PC-3 (cell line): ENCODE measurements at regions not wholly inside any gene's neighbourhood (a gene's known extent, or its start where the extent isn't known, plus 50 kb on each side); places are given as distances from the start of the nearest gene placed in this dataset.

ENCODE experiments used
- ATAC-seq: fragments of 200-7000 bp; cut with Tn5 transposase; 2 replicates; pipeline ENCODE4 v1.9.1; 2020; ENCODE audit warnings: mild to moderate bottlenecking, moderate library complexity
- BruUV-seq: library from RNA; stranded (reverse); fragments of 400-500 nt; replicated peaks from 2 replicates; lab custom pipeline; 2021; lab: Mats Ljungman, UMichigan
- CTCF ChIA-PET: fragments of 300-600 bp; sonication (Branson Sonifier 250); formaldehyde crosslinking; loops from one replicate; lab custom pipeline; 2022; ENCODE audit warnings: antibody characterized with exemption; lab: Charles Lee
- POLR2A ChIA-PET: fragments of 300-600 bp; sonication (Branson Sonifier 250); formaldehyde crosslinking; loops from one replicate; lab custom pipeline; 2022; ENCODE audit warnings: antibody characterized with exemption; ENCODE audit not compliant: unreplicated experiment; lab: Charles Lee
- DNase-seq: peaks from one replicate; pipeline ENCODE4 v3.0.0-alpha.2; 2015
- H2AFZ ChIP-seq: fragments of 300-600 bp; sonication (generic); 2 replicates; pipeline ENCODE4 v1.6.0; 2016; ENCODE audit warnings: antibody characterized with exemption, low read length
- H3F3A ChIP-seq: fragments of 300-600 bp; sonication (generic); one replicate; pipeline ENCODE4 v1.6.0; 2017; ENCODE audit warnings: antibody characterized with exemption, low read length, control low read depth, mild to moderate bottlenecking; ENCODE audit not compliant: unreplicated experiment
- H3K27ac ChIP-seq: fragments of 300-600 bp; sonication (generic); 2 replicates; pipeline ENCODE4 v1.5.1; 2016; ENCODE audit warnings: mild to moderate bottlenecking, low read length
- H3K27me3 ChIP-seq: fragments of 300-600 bp; sonication (generic); 2 replicates; pipeline ENCODE4 v1.6.1; 2016; ENCODE audit warnings: low read length, mixed read lengths
- H3K36me3 ChIP-seq: fragments of 300-600 bp; sonication (generic); 2 replicates; pipeline ENCODE4 v1.6.1; 2016; ENCODE audit warnings: low read depth, mixed run types, low read length, mixed read lengths
- H3K4me1 ChIP-seq: fragments of 300-600 bp; sonication (generic); 2 replicates; pipeline ENCODE4 v1.5.1; 2016; ENCODE audit warnings: low read length; ENCODE audit not compliant: insufficient read depth
- H3K4me2 ChIP-seq: fragments of 300-600 bp; sonication (generic); 2 replicates; pipeline ENCODE4 v1.6.0; 2016; ENCODE audit warnings: low read length
- H3K4me3 ChIP-seq: fragments of 300-600 bp; sonication (generic); 2 replicates; pipeline ENCODE4 v1.5.1; 2016; ENCODE audit warnings: mild to moderate bottlenecking, low read length, mixed read lengths
- H3K79me2 ChIP-seq: fragments of 300-600 bp; sonication (generic); 2 replicates; pipeline ENCODE4 v1.6.1; 2017; ENCODE audit warnings: low read length, mixed read lengths
- H3K9ac ChIP-seq: fragments of 300-600 bp; sonication (generic); 2 replicates; pipeline ENCODE4 v1.6.0; 2016; ENCODE audit warnings: mild to moderate bottlenecking, low read length
- H3K9me2 ChIP-seq: fragments of 300-600 bp; sonication (generic); replicated peaks from 2 replicates; pipeline ENCODE4 v1.6.1; 2016; ENCODE audit warnings: mixed run types, low read length, mixed read lengths
- H3K9me3 ChIP-seq: fragments of 300-600 bp; sonication (generic); 2 replicates; pipeline ENCODE4 v1.6.1; 2016; ENCODE audit warnings: low read length, mixed read lengths
- H4K20me1 ChIP-seq: fragments of 300-600 bp; sonication (generic); 2 replicates; pipeline ENCODE4 v1.6.1; 2016; ENCODE audit warnings: low read length, mixed read lengths
- EZH2 ChIP-seq: fragments of 300-600 bp; sonication (generic); IDR thresholded peaks from one replicate; pipeline ENCODE4 v1.6.1; 2017; ENCODE audit warnings: antibody characterized with exemption, mild to moderate bottlenecking, low read length; ENCODE audit not compliant: unreplicated experiment
- EZH2phosphoT487 ChIP-seq: fragments of 300-600 bp; sonication (generic); IDR thresholded peaks from 2 replicates; pipeline ENCODE4 v1.6.1; 2018; ENCODE audit warnings: mild to moderate bottlenecking, antibody characterized with exemption, low read length, borderline replicate concordance
- intact Hi-C: fragments of 100-400 bp; cut with micrococcal nuclease; formaldehyde crosslinking; loops from 2 replicates; pipeline ENCODE4 v1.9.0; 2023
- TF ChIP-seq, protein P1 (sequence below): fragments of 300-600 bp; sonication (generic); conservative IDR thresholded peaks from 2 replicates; pipeline ENCODE4 v1.5.1; 2017; ENCODE audit warnings: antibody characterized with exemption, low read depth, mild to moderate bottlenecking, low read length

DNA sequence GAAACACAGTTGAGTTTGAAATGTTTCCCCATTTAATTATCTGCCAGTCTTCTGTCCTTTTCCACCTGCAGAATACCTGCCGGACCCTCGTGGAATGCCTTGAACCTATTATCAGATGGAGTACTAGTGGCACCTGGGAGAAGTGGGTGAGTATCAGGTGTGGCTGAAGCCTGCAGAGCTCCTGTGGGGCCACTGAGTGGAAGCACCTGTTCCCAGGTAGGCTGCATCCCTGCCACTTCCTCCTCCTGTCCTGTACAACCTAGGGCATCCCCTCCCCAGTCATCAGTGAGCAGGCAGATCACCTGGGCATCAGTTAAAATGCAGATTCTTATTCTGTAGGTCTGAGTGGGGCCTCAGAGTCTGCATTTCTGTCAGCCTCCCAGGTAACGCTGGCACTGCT, 80.8 kb upstream of the BZW1 start:
- Histone ChIP-seq H2AFZ (no peak overlapping the region), H3K4me1 (peaks cover 2% of the 10 kb centered on the region), H3K79me2 (no peaks in the 10 kb centered on the region), H3K9me2 (no peaks in the 10 kb centered on the region), H3K27me3 (no peaks in the 10 kb centered on the region), H3K4me2 (no peak overlapping the region), H3K4me3 (no peak overlapping the region), H3F3A (no peaks in the 10 kb centered on the region), H3K27ac (no peak overlapping the region), H3K9me3 (no peaks in the 10 kb centered on the region), H4K20me1 (no peaks in the 10 kb centered on the region), H3K9ac (no peak overlapping the region), H3K36me3 (no peaks in the 10 kb centered on the region)
- ChIA-PET POLR2A (no interaction called here), CTCF (no interaction called here)
- ATAC-seq: no peak
- DNase-seq: no peak
- intact Hi-C loops: no loop called here
- TF ChIP-seq EZH2phosphoT487 (no peak), EZH2 (no peak)
- TF ChIP-seq, protein P1, sequence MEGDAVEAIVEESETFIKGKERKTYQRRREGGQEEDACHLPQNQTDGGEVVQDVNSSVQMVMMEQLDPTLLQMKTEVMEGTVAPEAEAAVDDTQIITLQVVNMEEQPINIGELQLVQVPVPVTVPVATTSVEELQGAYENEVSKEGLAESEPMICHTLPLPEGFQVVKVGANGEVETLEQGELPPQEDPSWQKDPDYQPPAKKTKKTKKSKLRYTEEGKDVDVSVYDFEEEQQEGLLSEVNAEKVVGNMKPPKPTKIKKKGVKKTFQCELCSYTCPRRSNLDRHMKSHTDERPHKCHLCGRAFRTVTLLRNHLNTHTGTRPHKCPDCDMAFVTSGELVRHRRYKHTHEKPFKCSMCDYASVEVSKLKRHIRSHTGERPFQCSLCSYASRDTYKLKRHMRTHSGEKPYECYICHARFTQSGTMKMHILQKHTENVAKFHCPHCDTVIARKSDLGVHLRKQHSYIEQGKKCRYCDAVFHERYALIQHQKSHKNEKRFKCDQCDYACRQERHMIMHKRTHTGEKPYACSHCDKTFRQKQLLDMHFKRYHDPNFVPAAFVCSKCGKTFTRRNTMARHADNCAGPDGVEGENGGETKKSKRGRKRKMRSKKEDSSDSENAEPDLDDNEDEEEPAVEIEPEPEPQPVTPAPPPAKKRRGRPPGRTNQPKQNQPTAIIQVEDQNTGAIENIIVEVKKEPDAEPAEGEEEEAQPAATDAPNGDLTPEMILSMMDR: no peak
- no TSS peak for BruUV-seq

DNA sequence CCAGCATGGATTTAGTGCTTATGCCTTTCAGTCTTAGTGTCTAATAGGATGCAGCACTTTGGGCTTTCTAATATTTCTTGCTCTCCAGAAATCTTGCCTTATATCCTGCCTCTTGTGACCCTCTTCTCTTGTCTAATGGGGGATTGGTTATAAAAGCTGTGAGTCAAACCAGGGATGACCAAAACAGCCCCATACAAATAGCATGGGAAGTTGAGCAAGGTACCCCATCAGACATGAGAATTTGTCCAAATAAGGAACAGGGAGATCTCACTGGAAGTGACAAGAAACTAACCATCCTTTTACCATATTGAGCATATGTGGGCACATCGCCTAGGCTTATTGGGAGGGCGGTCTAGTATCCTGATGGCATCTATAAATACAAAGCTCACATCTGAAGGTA, 78.8 kb upstream of the BZW1 start:
- ATAC-seq (no peak), DNase-seq (no peak)
- TF ChIP-seq EZH2phosphoT487: no peak
- TF ChIP-seq EZH2: no peak
- TF ChIP-seq, protein P1: no peak
- Histone ChIP-seq H3K9ac (no peak overlapping the region), H3K27ac (no peak overlapping the region), H3K4me2 (no peak overlapping the region), H3K9me2 (no peaks in the 10 kb centered on the region), H2AFZ (no peak overlapping the region), H3F3A (no peaks in the 10 kb centered on the region), H3K27me3 (no peaks in the 10 kb centered on the region), H3K79me2 (no peaks in the 10 kb centered on the region), H4K20me1 (no peaks in the 10 kb centered on the region), H3K36me3 (no peaks in the 10 kb centered on the region), H3K4me1 (peaks cover 4% of the 10 kb centered on the region), H3K4me3 (no peak overlapping the region), H3K9me3 (no peaks in the 10 kb centered on the region)
- ChIA-PET POLR2A (no interaction called here), CTCF (no interaction called here)
- no TSS peak for BruUV-seq
- intact Hi-C loops: no loop called here

DNA sequence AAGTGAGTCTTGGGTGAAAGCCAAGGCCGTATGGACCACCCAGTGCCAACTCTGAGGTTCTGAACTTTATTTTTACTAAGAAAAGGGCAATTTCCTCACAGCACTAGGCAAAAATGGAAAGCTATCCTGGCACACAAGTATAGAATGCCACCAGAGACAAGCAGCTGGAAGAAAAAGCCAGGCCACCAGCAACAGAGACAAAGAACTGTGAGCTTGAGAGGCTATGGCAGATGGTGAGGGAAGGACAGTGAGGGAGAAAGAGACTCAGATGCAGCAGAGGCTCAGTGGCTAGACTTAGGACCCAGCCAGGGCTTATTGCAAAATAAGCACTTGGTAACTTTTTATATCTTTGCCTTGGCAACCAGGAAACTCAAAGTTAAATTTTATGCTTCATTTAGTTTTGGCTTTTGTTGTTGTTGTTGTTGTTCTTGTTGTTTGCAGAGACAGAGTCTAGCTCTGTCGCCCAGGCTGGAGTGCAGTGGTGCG, 78.0 kb upstream of the BZW1 start:
- ChIA-PET CTCF (no interaction called here), POLR2A (no interaction called here)
- H4K20me1 ChIP-seq: no peaks in the 10 kb centered on the region
- H3K27me3 ChIP-seq: no peaks in the 10 kb centered on the region
- DNase-seq (no peak), ATAC-seq (no peak)
- no peak overlapping the region for H3K27ac ChIP-seq
- H3F3A ChIP-seq: no peaks in the 10 kb centered on the region
- peaks cover 4% of the 10 kb centered on the region for H3K4me1 ChIP-seq
- no peak overlapping the region for H3K9ac ChIP-seq
- no peaks in the 10 kb centered on the region for H3K36me3 ChIP-seq
- no peaks in the 10 kb centered on the region for H3K9me3 ChIP-seq
- H3K79me2 ChIP-seq: no peaks in the 10 kb centered on the region
- H2AFZ ChIP-seq: no peak overlapping the region
- H3K9me2 ChIP-seq: no peaks in the 10 kb centered on the region
- no peak overlapping the region for H3K4me3 ChIP-seq
- no peak overlapping the region for H3K4me2 ChIP-seq
- no TSS peak for BruUV-seq
- intact Hi-C loops: loop anchor here (2.0 kb wide), 1 partner anchor 77 kb away; the partner anchor contains the start of gene BZW1
- TF ChIP-seq EZH2 (no peak), EZH2phosphoT487 (no peak)
- TF ChIP-seq, protein P1: no peak
